ENCODE measurements at regions not wholly inside any gene's neighbourhood (a gene's known extent, or its start where the extent isn't known, plus 50 kb on each side); places are given as distances from the start of the nearest gene placed in this dataset.

DNA sequence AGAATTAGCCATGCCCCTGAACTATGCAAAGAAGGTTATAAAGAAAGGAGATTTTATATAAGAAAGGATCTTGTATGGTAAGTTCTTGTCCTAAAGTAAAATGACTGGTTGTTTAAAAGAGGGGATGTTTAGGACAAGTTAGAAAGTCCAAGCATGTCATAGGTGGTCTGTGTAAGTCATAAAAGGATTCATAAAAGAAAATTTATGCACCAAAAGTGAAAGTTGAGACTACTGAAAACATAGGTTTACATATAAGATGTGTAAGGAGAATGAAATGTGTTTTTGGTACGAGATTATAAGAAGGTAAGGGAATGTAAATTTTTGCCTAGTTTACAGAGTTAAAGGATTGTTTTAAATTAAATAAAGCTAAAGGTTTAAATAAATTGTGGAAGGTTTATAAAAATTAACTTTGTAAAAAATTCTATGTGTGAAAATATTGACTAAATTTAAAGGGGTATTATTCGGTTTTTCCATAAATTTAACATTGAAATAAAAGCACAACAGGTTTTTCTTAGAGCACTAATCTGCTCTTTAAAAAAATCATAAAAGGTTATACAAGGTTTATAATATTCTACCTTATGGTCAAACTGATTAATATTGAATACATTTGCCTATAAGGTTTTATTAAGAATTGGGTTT, 93.6 kb upstream of the UST start:
- DNase-seq: peak; percentile 1

DNA sequence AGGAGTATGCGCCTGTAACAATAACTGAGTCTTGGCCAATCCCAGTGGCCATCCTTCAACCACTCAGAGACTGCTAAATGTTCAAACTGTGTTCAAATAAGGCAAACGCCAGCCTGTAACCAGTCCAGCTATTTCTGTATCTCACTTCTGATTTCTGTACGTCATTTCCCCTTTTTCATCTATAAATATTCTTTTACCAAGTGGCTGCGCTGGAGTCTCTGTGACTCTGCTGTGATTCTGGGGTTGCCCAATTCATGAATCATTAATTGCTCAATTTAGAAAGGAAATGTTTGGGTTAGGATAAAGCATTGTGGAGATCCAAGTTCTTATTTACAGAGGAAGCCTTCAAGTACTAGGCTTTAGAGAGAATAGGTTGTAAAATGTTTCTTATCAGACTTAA, 89.8 kb upstream of the UST start:
- no peak for DNase-seq

DNA sequence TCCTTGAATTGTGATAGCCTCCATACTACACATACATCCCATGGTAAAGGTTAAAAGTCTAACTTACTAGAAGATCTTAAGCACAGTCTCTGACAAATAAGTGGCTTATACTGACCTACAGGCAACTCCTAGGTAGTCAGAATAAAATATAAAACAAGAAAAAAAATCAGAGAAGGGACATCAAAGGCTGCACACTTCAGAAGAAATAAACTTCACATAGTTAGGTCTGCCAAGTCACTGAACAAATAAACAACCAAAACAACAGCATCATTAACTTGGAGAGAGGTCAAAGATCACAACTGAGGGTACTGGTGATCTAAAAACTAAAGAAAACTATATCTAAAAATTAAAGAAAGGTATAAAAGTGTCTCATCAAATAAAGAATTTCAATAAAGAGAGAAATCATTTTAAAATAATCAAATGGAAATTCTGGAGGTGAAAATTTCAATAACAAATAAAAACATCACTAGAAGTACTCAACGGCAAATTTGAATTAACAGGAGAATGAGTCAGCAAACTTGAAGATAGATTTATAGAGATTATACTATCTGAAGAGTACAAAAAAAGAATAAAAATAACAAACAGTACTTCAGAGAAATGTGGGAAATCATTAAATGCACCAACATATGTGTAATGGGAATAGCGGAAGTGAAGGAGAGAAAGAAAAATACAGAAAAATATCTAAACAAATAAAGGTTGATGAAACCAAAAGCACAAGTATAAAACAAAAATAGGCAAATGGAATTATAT, 88.0 kb upstream of the UST start:
- DNase-seq: no peak

DNA sequence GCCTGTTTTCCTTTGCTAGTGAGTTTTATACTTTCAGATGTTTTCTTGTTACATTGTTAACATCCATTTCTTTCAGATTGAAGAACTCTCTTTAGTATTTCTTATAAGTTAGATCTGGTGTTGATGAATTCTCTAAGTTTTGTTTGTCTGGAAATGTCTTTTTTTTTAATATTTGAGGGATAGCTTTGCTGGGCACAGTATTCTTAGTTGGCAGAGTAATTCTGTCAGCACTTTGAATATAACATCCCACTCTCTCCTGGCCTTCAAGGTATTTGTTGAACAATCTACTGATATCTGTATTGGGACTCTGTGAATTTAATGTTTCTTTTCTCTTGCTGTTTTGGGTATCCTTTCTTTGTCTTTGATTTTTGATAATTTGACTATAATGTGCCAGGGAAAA, 79.4 kb upstream of the UST start:
- no peak for DNase-seq

DNA sequence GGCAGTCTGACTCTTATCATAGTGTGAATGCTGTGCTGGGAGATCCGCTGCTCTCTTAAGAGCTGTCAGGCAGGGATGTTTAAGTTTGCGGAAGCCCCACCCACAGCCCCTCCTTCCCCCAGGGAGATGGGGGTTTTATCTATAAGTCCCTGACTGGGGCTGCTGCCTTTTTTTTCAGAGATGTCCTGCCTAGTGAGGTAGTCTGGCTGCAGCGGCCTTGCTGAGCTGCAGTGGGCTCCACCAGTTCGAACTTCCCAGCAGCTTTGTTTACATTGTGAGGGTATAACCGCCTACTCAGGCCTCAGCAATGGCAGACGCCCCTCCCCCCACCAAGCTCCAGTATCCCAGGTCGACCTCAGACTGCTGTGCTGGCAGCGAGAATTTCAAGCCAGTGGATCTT, 75.7 kb upstream of the UST start:
- DNase-seq: no peak

DNA sequence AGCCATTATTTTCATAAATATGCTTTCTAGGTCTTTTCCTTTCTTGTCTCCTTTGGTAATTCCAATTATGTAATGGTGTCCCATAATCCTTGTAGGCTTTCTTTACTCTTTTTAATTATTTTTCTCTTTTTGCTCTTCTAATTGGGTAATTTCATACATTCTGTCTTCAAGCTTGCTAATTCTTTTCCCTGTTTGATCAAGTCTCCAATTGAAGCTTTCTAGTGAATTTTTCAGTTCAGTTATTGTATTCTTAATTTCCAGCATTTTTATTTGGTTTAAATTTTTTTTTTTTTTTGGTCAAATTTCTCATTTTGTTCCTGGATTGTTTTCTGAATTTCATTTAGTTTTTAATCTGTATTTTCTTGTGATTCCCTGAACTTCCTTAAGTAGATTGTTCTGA, 74.9 kb upstream of the UST start:
- no peak for DNase-seq

DNA sequence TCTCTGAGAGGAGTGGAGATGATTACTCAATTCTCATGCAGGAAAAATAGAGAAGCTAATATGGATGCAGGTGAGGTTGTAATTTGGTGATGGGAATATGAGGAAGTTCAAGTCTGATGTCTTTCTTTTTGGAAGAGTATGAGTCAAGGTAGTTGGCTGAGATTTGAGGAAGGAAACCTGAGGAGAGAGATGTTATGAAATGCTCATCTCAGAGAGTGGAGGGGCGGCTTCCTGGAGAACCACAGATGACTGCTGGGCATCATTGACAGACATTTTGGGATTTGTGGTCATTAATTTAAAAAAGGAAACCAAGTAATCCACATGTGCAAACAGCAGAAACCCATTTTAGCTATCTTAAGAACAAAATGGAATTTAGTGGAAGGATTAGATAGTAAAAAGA, 72.5 kb upstream of the UST start:
- no peak for DNase-seq

DNA sequence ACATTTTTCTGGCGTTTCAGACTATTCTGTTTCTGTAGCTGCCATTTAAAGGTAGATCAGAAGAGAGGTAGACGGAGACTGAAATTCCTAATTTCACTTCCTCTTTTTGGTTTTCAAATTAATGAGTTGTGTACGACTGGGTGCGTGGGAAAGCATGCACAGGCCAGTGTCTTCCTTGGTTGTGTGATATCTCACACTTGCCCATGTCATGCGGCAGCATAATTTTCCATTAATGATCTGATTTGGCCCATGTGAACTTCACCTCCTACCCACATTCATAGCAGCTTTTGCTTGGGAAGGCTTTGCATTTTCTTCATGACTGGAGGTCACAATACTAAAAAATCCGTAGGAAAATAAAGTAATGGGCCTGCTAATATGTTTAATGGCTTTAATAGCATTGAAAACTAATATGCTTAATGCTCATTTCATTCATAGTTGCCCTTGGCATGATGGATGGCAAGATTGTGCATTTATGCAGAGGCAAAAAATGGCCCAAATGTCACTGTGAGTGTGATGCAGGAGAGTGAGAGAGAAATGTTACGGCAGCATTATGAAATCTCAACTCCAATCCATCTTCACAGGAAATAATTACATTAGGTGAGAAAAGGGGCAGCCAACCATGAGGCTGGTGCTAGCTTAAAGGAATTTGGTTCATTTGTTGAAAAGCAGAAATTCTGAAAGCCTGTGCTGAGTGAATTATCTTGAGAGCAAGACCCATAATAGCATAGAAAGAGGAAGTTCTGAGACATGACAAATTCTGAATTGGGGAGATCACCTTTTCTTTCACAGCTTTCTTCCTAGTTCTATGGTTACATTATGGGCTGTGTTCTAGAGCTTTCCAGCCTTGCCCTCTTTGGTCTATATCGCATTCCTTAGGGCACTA, 69.0 kb upstream of the UST start:
- DNase-seq: no peak

DNA sequence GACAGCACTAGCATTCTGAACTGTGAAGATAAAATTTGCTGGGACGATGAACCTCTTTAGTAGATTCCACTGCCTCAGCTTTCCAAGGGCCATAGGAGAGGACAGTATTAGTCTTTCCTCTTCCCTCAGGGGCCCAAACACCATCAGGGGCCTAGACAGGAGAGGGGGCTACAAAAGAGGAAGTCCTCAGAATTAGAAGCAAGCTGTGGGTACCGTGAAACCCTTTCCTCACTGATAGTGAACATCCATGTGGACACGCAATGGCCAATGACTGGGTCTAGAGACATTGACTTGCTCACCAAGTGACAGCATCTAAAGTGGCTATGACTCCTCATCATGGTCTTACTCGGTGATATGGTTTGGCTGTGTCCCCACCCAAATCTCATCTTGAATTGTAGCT, 68.1 kb upstream of the UST start:
- no peak for DNase-seq

DNA sequence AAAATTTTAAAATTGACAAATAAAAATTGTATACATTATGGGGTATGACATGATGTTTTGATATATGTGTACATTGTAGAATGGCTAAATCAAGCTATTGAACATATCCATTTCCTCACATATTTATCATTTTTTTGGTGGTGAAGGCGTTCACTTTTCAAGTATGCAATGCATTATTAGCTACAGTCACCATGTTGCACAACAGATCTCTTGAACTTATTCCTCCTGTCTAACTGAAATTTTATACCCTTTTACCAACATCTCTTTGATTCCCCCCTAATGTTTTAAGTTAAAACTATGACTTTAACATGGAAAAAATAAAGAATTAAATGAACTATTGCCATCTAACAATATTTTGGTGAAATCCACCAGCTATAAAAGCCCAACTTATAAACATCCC, 65.2 kb upstream of the UST start:
- DNase-seq: no peak

DNA sequence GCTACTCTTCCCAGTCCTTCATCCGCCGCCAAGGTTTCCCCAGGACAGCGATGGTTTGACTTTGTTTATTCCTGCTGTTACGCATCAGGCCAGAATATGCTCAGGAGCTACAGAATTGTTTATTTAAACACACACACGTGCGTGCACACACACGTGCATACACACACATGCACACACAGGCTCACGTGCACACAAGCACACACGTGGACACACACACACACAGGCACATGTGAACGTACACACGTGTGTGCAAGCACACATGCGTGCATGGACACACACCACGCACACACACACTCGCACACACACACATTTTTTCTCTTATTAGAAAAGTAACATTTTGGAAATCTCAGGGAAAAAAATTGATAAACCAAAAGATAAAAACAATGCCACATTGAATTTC, 64.6 kb upstream of the UST start:
- DNase-seq: no peak

DNA sequence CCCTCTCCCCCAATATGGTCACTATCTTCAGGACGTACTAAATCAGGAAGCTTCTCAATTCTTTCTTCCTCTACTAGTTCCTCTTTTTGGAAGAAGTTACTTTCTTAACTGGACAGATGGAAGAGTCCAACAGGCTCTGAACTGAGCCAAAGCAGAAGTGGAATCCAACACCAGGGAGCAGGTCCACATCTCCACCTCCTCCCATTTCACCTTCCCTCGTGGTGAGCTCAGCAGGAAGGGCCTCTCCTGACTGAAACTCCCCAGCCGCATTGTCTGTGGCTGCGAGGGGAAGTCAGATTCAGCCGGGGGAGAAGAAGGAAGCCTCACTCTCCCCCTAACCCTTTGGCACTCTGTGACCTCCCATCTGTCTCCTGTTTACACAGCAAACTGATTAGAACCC, 63.8 kb upstream of the UST start:
- no peak for DNase-seq

DNA sequence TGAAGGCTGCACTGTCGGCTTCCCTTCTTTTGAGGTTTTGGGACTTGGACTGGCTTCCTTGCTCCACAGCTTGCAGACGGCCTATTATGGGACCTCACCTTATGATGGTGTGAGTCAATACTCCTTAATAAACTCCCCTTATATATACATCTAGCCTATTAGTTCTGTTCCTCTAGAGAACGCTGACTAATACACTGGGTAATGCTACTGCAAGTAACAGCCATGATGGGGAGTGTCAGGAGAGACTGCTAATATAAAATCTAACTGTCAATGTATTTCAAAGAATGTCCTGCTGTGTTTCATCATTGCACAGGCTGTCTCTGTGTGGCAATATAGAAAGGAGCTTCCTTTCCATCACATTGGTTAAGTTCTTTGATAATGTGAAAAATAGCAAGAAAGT, 57.7 kb upstream of the UST start:
- DNase-seq: no peak

DNA sequence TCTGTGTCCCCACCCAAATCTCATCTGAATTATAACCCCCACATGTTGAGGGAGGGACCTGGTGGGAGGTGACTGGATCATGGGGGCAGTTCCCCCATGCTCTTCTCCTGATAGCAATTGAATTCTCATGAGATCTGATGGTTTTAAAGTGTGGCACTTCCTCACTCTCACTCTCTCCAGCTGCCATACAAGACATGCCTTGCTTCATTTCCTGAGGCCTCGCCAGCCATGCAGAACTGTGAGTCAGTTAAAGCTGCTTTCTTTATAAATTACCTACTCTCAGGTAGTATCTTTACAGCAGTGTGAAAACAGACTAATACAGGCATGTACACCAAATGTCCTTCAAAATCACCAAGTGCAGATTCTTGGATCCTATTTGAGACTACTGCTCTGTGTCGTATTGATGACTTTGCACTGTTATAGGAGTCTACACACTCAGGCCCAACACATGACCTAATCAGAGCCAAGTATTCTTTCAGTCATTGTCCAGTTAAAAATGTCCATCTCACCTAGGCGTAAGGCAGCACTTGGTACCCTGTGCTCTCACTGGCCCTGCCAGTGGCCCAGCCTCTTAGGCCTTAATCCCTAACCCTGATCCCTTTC, 52.8 kb upstream of the UST start:
- no peak for DNase-seq
